Tibial artery (tissue), 4 donors: ENCODE measurements at regions not wholly inside any gene's neighbourhood (a gene's known extent, or its start where the extent isn't known, plus 50 kb on each side); places are given as distances from the start of the nearest gene placed in this dataset.

Source experiments
- DNase-seq, 2 donors: peaks; one replicate each; pipeline ENCODE4 v3.0.0-alpha.2; 2019
- H3K27ac ChIP-seq, 2 donors: fragments of 200-600 bp; sonication (generic) in 1 of 2; 1 replicate in 1 of 2; 2 replicates in 1 of 2; pipeline ENCODE4 v1.5.1; 2018 to 2019; ENCODE audit warnings: mild to moderate bottlenecking in 1 of 2
- H3K27me3 ChIP-seq, 2 donors: fragments of 200-600 bp; sonication (generic) in 1 of 2; one replicate each; pipeline versions ENCODE4 v1.5.1 to v1.6.0; 2016 to 2019
- H3K36me3 ChIP-seq, 3 donors: fragments of 200-600 bp; sonication (generic) in 2 of 3; one replicate each; pipeline ENCODE4 v1.5.1; 2016 to 2019; ENCODE audit warnings: mild to moderate bottlenecking in 2 of 3
- H3K4me1 ChIP-seq, 4 donors: fragments of 200-600 bp; sonication (generic) in 2 of 4; 1 replicate in 3 of 4; 2 replicates in 1 of 4; pipeline ENCODE4 v1.5.1; 2016 to 2019
- H3K4me3 ChIP-seq, 2 donors: fragments of 200-600 bp; sonication (generic) in 1 of 2; 1 replicate in 1 of 2; 2 replicates in 1 of 2; pipeline ENCODE4 v1.5.1; 2018 to 2019; ENCODE audit warnings: mild to moderate bottlenecking in 2 of 2
- H3K9me3 ChIP-seq, 3 donors: fragments of 200-600 bp; sonication (generic) in 1 of 3; one replicate each; pipeline ENCODE4 v1.5.1; 2016 to 2019
- intact Hi-C: fragments of 100-400 bp; cut with DNase I; formaldehyde crosslinking; loops from one replicate; pipeline ENCODE4 v1.15.0; 2023; ENCODE audit warnings: low total_unique reads
- TF ChIP-seq, protein P1 (sequence below), 2 experiments: fragments of 200-600 bp in 1 of 2; fragments of 450-650 bp in 1 of 2; IDR thresholded peaks; one replicate each; pipeline ENCODE4 v1.5.1; 2017 to 2019; ENCODE audit warnings: antibody characterized with exemption in 2 of 2, mild to moderate bottlenecking in 1 of 2, moderate library complexity in 1 of 2

- TF ChIP-seq, protein P1, sequence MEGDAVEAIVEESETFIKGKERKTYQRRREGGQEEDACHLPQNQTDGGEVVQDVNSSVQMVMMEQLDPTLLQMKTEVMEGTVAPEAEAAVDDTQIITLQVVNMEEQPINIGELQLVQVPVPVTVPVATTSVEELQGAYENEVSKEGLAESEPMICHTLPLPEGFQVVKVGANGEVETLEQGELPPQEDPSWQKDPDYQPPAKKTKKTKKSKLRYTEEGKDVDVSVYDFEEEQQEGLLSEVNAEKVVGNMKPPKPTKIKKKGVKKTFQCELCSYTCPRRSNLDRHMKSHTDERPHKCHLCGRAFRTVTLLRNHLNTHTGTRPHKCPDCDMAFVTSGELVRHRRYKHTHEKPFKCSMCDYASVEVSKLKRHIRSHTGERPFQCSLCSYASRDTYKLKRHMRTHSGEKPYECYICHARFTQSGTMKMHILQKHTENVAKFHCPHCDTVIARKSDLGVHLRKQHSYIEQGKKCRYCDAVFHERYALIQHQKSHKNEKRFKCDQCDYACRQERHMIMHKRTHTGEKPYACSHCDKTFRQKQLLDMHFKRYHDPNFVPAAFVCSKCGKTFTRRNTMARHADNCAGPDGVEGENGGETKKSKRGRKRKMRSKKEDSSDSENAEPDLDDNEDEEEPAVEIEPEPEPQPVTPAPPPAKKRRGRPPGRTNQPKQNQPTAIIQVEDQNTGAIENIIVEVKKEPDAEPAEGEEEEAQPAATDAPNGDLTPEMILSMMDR (IDR thresholded peaks at IDR 0.05): no peak
- peaks cover 0 to 15% (median 0%) of the 10 kb centered on the region in 4 donors for H3K4me1 ChIP-seq
These were observed 331.8 kb downstream of the FAT3 start for GRCh38 chr11:92556431-92556830.

DNA sequence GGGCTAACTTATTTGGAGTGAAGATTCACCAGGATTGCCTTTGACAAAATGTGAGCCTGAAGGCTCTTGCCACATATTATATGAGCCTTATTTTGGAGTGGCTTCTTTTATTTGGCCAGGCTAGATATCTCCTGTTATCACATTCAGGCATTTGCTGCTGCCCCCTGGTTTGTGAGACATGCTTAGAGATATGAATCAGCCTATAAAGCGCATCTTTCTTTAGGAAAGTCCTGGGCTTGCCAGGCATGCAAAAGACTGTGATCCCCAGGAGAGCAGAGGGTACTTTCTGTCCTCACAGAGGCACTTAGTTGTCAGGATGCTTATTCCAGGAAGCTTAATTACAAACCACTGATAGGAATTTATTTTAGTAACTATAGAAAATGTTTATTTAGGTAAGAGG is 333.3 kb downstream of the FAT3 start:
- TF ChIP-seq, protein P1 (IDR thresholded peaks at IDR 0.05): no peak
- intact Hi-C loops: no loop called here
- no peaks in the 10 kb centered on the region for H3K27me3 ChIP-seq
- peaks cover 0 to 15% (median 0%) of the 10 kb centered on the region in 4 donors for H3K4me1 ChIP-seq
- no peak overlapping the region for H3K27ac ChIP-seq
- H3K9me3 ChIP-seq: no peaks in the 10 kb centered on the region
- H3K4me3 ChIP-seq: no peak overlapping the region
- no peaks in the 10 kb centered on the region for H3K36me3 ChIP-seq
- no peak for DNase-seq

More at GRCh38 chr11:92556431-92556830, 331.8 kb downstream of the FAT3 start:
- Histone ChIP-seq H3K36me3 (no peaks in the 10 kb centered on the region), H3K27ac (no peak overlapping the region), H3K27me3 (no peaks in the 10 kb centered on the region), H3K4me3 (no peak overlapping the region), H3K9me3 (no peaks in the 10 kb centered on the region)
- DNase-seq: no peak
- intact Hi-C loops: no loop called here

GRCh38 chr11:92558323-92558722 is 333.7 kb downstream of the FAT3 start:
- Histone ChIP-seq H3K4me3 (no peak overlapping the region), H3K27me3 (no peaks in the 10 kb centered on the region), H3K4me1 (peaks cover 0 to 15% (median 0%) of the 10 kb centered on the region in 4 donors), H3K36me3 (no peaks in the 10 kb centered on the region), H3K27ac (no peak overlapping the region), H3K9me3 (no peaks in the 10 kb centered on the region)
- intact Hi-C loops: no loop called here
- TF ChIP-seq, protein P1 (IDR thresholded peaks at IDR 0.05): no peak
- no peak for DNase-seq

- intact Hi-C loops: no loop called here
- Histone ChIP-seq H3K9me3 (no peaks in the 10 kb centered on the region), H3K4me3 (no peak overlapping the region), H3K27me3 (no peaks in the 10 kb centered on the region), H3K36me3 (no peaks in the 10 kb centered on the region), H3K4me1 (no peaks in the 10 kb centered on the region), H3K27ac (no peak overlapping the region)
- TF ChIP-seq, protein P1 (IDR thresholded peaks at IDR 0.05): no peak
- DNase-seq: no peak
These were observed 345.1 kb downstream of the FAT3 start for GRCh38 chr11:92569726-92570125.

DNA sequence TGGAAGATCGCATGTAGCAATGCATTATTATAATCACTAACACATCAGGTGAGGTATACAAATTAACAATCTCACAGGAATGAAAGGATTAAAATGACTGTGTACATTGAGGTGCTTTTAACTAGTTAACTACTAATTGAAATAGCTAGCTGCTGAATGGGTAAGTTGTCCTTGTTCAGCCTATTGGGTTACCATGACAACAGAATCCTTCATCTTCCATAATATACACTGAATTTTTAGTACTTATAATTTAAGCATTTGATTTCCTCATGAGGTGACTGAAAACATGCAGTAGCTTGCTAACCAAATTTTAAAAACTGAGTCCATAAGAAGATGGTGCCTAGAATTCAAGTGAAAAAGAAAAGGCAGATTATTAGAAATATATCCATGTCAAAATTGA is 347.9 kb downstream of the FAT3 start:
- Histone ChIP-seq H3K36me3 (no peaks in the 10 kb centered on the region), H3K9me3 (no peaks in the 10 kb centered on the region), H3K27ac (no peak overlapping the region), H3K27me3 (no peaks in the 10 kb centered on the region), H3K4me1 (no peaks in the 10 kb centered on the region), H3K4me3 (no peak overlapping the region)
- TF ChIP-seq, protein P1 (IDR thresholded peaks at IDR 0.05): no peak
- intact Hi-C loops: no loop called here
- no peak for DNase-seq

DNA sequence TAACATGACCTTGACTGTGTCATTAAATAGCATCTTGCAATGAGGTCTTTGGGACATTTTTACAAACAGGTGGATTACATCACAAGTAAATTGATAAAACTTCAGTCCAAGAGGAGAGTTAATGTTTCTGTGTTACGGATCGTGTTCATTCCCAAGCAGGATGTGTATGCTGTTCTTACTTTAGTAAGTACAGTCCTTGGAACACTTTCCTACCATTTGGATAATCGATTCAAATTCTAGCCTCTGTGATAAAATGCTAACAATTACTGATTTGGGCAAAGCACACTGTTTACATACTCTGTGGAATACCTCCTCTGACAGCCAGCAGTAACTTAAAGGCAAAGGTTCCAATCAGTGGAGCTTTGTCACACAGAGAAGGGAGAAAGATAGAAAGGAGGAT is 351.7 kb downstream of the FAT3 start:
- Histone ChIP-seq H3K9me3 (no peaks in the 10 kb centered on the region), H3K27ac (no peak overlapping the region), H3K36me3 (no peaks in the 10 kb centered on the region), H3K4me3 (no peak overlapping the region), H3K27me3 (no peaks in the 10 kb centered on the region), H3K4me1 (no peaks in the 10 kb centered on the region)
- DNase-seq: no peak
- TF ChIP-seq, protein P1 (IDR thresholded peaks at IDR 0.05): no peak
- intact Hi-C loops: no loop called here
